ENCODE measurements at regions not wholly inside any gene's neighbourhood (a gene's known extent, or its start where the extent isn't known, plus 50 kb on each side); places are given as distances from the start of the nearest gene placed in this dataset.

- TF ChIP-seq POLR2A (IDR thresholded peaks at IDR 0.05) (no peak), CTCF (IDR thresholded peaks at IDR 0.05 in 8 of 11, conservative IDR thresholded peaks at IDR 0.05 in 3 of 11) (no peak), POLR2AphosphoS5 (IDR thresholded peaks at IDR 0.05) (no peak)
Observed at GRCh38 chr5:159385536-159385935, 55.2 kb upstream of the IL12B start.
